Breast epithelium (tissue), 3 donors: ENCODE measurements at regions not wholly inside any gene's neighbourhood (a gene's known extent, or its start where the extent isn't known, plus 50 kb on each side); places are given as distances from the start of the nearest gene placed in this dataset.

Source experiments
- CTCF ChIP-seq, 3 donors: fragments of 450-650 bp; IDR thresholded peaks; one replicate each; pipeline ENCODE4 v1.5.1; 2016 to 2017; ENCODE audit warnings: antibody characterized with exemption in 3 of 3, mild to moderate bottlenecking in 3 of 3, moderate library complexity in 3 of 3
- POLR2A ChIP-seq: fragments of 450-650 bp; IDR thresholded peaks from one replicate; pipeline ENCODE4 v1.6.1; 2016; ENCODE audit warnings: antibody characterized with exemption, mild to moderate bottlenecking, moderate library complexity
- POLR2AphosphoS5 ChIP-seq, 3 donors: sonication (generic); formaldehyde crosslinking; IDR thresholded peaks; one replicate each; pipeline ENCODE4 v1.6.1; 2017; ENCODE audit warnings: antibody characterized with exemption in 3 of 3

GRCh38 chrX:45794995-45795337, 594.3 kb upstream of the DIPK2B start:
- TF ChIP-seq POLR2AphosphoS5 (IDR thresholded peaks at IDR 0.05) = no peak
- TF ChIP-seq POLR2A = no peak
- no peak for TF ChIP-seq CTCF (IDR thresholded peaks at IDR 0.05)
